DND-41 (cell line): ENCODE measurements at regions not wholly inside any gene's neighbourhood (a gene's known extent, or its start where the extent isn't known, plus 50 kb on each side); places are given as distances from the start of the nearest gene placed in this dataset.
"Not testable (repeated sequence)": the region's sequence is repeated elsewhere in the genome, so short reads cannot be mapped to it uniquely, and the experiment has no call there.

Source experiments
- EZH2 ChIP-seq: IDR thresholded peaks from 3 replicates; pipeline ENCODE4 v1.6.1; 2012; ENCODE audit warnings: borderline replicate concordance, low read depth, mild to moderate bottlenecking, moderate library complexity, low read length, inconsistent platforms; ENCODE audit not compliant: severe bottlenecking
- TF ChIP-seq, protein P1 (sequence below): IDR thresholded peaks from 2 replicates; pipeline ENCODE4 v1.5.1; 2012; ENCODE audit warnings: borderline replicate concordance, low read length, moderate library complexity, mild to moderate bottlenecking; ENCODE audit not compliant: poor library complexity, severe bottlenecking; ENCODE audit errors: extremely low read depth

DNA sequence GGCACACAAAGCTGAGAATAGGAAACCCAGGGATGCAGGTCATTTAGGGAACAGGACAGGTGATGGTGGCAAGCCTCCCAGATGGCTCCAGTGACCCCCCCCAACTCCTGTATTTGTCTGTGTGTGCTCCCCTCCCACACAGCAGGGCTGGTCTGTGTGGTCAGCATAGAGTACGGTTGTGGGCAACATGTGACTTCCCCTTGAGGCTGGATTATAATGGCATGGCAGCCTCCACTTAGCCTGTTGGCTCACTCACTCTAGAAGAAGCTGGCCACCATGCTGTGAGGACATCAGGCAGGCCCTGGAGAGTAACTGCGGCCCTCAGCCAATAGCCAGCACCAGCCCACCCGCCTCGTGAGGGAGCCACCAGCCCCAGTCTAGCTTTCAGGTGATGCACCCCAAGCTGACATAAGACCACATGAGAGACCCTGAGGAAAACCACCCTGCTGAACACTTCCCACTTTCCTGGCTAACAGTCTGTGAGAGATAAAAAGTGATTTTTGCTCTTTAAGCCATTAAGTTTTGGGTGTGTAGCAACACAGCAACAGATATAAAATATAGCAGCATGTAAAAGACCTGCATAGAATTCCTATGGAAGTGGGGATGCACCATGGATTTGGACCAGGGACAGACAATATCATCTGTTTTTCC, 151.3 kb downstream of the LAT start:
- TF ChIP-seq, protein P1, sequence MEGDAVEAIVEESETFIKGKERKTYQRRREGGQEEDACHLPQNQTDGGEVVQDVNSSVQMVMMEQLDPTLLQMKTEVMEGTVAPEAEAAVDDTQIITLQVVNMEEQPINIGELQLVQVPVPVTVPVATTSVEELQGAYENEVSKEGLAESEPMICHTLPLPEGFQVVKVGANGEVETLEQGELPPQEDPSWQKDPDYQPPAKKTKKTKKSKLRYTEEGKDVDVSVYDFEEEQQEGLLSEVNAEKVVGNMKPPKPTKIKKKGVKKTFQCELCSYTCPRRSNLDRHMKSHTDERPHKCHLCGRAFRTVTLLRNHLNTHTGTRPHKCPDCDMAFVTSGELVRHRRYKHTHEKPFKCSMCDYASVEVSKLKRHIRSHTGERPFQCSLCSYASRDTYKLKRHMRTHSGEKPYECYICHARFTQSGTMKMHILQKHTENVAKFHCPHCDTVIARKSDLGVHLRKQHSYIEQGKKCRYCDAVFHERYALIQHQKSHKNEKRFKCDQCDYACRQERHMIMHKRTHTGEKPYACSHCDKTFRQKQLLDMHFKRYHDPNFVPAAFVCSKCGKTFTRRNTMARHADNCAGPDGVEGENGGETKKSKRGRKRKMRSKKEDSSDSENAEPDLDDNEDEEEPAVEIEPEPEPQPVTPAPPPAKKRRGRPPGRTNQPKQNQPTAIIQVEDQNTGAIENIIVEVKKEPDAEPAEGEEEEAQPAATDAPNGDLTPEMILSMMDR: not testable (repeated sequence)
- not testable (repeated sequence) for TF ChIP-seq EZH2
